ENCODE measurements at regions not wholly inside any gene's neighbourhood (a gene's known extent, or its start where the extent isn't known, plus 50 kb on each side); places are given as distances from the start of the nearest gene placed in this dataset.

DNA sequence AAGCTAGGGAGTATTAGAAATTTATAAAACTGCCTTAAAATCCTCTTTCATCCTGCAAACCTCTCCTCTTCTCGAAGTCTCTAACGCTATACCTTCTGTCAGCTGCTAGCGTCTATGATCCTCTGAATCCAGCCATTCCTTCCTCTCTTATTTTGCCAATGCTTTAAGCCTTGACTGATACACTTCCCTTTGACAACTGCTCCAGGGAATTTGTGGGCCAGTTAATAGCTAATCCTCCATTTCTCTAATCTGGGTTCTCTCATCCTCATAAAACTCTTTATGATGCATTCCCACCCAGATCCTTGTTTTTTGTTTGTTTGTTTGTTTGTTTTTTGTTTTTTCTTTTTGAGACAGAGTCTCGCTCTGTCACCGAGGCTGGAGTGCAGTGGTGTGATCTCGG lies 293.6 kb upstream of the PUDP start:
- TF ChIP-seq, protein P1, sequence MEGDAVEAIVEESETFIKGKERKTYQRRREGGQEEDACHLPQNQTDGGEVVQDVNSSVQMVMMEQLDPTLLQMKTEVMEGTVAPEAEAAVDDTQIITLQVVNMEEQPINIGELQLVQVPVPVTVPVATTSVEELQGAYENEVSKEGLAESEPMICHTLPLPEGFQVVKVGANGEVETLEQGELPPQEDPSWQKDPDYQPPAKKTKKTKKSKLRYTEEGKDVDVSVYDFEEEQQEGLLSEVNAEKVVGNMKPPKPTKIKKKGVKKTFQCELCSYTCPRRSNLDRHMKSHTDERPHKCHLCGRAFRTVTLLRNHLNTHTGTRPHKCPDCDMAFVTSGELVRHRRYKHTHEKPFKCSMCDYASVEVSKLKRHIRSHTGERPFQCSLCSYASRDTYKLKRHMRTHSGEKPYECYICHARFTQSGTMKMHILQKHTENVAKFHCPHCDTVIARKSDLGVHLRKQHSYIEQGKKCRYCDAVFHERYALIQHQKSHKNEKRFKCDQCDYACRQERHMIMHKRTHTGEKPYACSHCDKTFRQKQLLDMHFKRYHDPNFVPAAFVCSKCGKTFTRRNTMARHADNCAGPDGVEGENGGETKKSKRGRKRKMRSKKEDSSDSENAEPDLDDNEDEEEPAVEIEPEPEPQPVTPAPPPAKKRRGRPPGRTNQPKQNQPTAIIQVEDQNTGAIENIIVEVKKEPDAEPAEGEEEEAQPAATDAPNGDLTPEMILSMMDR (IDR thresholded peaks at IDR 0.05) = no peak
- TF ChIP-seq POLR2A (IDR thresholded peaks at IDR 0.05) (no peak), POLR2AphosphoS5 (IDR thresholded peaks at IDR 0.05) (no peak)

Measured in prostate gland (tissue), 2 donors.